IPS DF 4.7 (cell line): ENCODE measurements at regions not wholly inside any gene's neighbourhood (a gene's known extent, or its start where the extent isn't known, plus 50 kb on each side); places are given as distances from the start of the nearest gene placed in this dataset.

Experiments
- DNase-seq: peaks from one replicate; pipeline ENCODE4 v3.0.0-alpha.2; 2013; ENCODE audit warnings: low spot score; ENCODE audit errors: extremely low read depth

GRCh38 chr3:30550246-30550645 lies 56.2 kb upstream of the TGFBR2 start:
- no peak for DNase-seq

DNA sequence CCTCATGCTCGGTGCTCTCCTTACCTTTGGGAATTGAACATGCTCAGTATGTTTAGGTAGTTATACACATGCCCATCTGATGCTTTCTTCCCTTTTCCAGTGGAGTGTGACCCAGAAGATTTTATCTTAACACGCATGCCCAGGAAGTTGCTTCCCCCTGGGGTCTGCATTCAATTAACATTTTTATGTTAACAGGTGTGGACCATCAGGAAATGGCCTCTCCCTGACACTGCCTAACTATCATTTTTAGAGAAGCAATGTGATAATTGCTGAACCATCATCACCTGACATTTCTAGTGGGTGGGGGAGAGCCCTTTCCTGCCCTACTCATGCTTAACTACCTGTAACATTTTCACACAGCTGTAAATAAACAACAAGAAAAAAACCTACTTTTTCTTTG lies 55.1 kb upstream of the TGFBR2 start:
- DNase-seq = no peak

- no peak for DNase-seq
Measured at GRCh38 chr3:30551927-30552326, 54.5 kb upstream of the TGFBR2 start.

GRCh38 chr3:30553641-30554316 lies 52.6 kb upstream of the TGFBR2 start:
- DNase-seq = no peak

GRCh38 chr3:30554317-30554690 lies 52.1 kb upstream of the TGFBR2 start:
- DNase-seq = no peak

- DNase-seq = no peak
Measured at GRCh38 chr3:30555968-30556367, 50.4 kb upstream of the TGFBR2 start.
